Liver (tissue), 3 donors: ENCODE measurements at regions not wholly inside any gene's neighbourhood (a gene's known extent, or its start where the extent isn't known, plus 50 kb on each side); places are given as distances from the start of the nearest gene placed in this dataset.

ENCODE experiments used
- EGR1 ChIP-seq, 2 donors: IDR thresholded peaks; 2 replicates each; pipeline ENCODE4 v1.6.1; 2016 to 2018; ENCODE audit warnings: antibody characterized with exemption in 2 of 2, low read depth in 2 of 2
- GABPA ChIP-seq, 2 donors: IDR thresholded peaks in 1 of 2; conservative IDR thresholded peaks in 1 of 2; 2 replicates each; pipeline ENCODE4 v1.6.1; 2016; ENCODE audit warnings: antibody characterized with exemption in 2 of 2, mild to moderate bottlenecking in 1 of 2, moderate library complexity in 1 of 2
- JUND ChIP-seq, 2 donors: IDR thresholded peaks; 2 replicates each; pipeline ENCODE4 v1.6.1; 2016; ENCODE audit warnings: antibody characterized with exemption in 2 of 2
- NR2F2 ChIP-seq: IDR thresholded peaks from 2 replicates; pipeline ENCODE4 v1.6.1; 2016; ENCODE audit warnings: antibody characterized with exemption
- RAD21 ChIP-seq, 2 donors: IDR thresholded peaks; 2 replicates each; pipeline ENCODE4 v1.6.1; 2016; ENCODE audit warnings: antibody characterized with exemption in 2 of 2, mild to moderate bottlenecking in 2 of 2
- RXRA ChIP-seq, 2 donors: IDR thresholded peaks; 2 replicates each; pipeline ENCODE4 v1.6.1; 2017 to 2018; ENCODE audit warnings: antibody characterized with exemption in 2 of 2, mild to moderate bottlenecking in 1 of 2
- SP1 ChIP-seq: IDR thresholded peaks from 2 replicates; pipeline ENCODE4 v1.6.1; 2018; ENCODE audit warnings: antibody characterized with exemption, mild to moderate bottlenecking
- TAF1 ChIP-seq: conservative IDR thresholded peaks from 2 replicates; pipeline ENCODE4 v1.6.1; 2016; ENCODE audit warnings: antibody characterized with exemption, mild to moderate bottlenecking
- YY1 ChIP-seq: IDR thresholded peaks from 2 replicates; pipeline ENCODE4 v1.6.1; 2016; ENCODE audit warnings: antibody characterized with exemption, mild to moderate bottlenecking
- TF ChIP-seq, protein P1 (sequence below): fragments of 150-350 bp; IDR thresholded peaks from 2 replicates; pipeline ENCODE4 v1.5.1; 2017; ENCODE audit warnings: improper control_type of control experiment, low read depth, low read length; ENCODE audit not compliant: missing input control
- TF ChIP-seq, protein P2 (sequence below): IDR thresholded peaks from 2 replicates; pipeline ENCODE4 v1.6.1; 2016; ENCODE audit warnings: antibody characterized with exemption, mild to moderate bottlenecking
- TF ChIP-seq, protein P3 (sequence below): IDR thresholded peaks from 2 replicates; pipeline ENCODE4 v1.6.1; 2016; ENCODE audit warnings: antibody characterized with exemption
- TF ChIP-seq, protein P4 (sequence below): IDR thresholded peaks from 2 replicates; pipeline ENCODE4 v1.6.1; 2016; ENCODE audit warnings: antibody characterized with exemption
- TF ChIP-seq, protein P5 (sequence below): IDR thresholded peaks from 2 replicates; pipeline ENCODE4 v1.6.1; 2016; ENCODE audit warnings: antibody characterized with exemption
- donor health status: healthy.
- donor health status: healthy.

DNA sequence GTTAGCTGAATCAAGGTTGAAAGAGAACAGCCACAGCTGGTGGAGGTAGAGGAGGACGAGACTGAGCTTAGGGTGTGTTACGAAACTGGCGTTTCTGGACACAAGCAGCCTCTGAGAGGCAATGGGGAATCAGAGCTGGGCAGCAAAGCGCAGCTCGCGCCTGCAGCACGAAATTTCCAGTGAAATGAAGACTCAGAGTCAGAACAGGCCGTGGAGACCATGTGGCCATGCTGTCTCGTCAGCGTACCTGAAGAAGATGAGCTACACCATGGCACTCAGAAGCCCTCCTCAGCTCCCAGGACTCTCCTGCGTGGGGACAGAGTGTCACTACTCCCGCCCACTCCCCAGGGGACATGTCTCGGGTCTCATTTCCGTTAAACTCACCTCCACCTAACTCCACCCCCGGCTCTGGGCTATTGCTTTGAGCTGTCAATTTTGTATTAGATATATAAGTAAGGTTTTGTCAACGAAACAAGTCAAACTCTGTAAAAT is 256.9 kb downstream of the ERMARD start:
- TF ChIP-seq, protein P1, sequence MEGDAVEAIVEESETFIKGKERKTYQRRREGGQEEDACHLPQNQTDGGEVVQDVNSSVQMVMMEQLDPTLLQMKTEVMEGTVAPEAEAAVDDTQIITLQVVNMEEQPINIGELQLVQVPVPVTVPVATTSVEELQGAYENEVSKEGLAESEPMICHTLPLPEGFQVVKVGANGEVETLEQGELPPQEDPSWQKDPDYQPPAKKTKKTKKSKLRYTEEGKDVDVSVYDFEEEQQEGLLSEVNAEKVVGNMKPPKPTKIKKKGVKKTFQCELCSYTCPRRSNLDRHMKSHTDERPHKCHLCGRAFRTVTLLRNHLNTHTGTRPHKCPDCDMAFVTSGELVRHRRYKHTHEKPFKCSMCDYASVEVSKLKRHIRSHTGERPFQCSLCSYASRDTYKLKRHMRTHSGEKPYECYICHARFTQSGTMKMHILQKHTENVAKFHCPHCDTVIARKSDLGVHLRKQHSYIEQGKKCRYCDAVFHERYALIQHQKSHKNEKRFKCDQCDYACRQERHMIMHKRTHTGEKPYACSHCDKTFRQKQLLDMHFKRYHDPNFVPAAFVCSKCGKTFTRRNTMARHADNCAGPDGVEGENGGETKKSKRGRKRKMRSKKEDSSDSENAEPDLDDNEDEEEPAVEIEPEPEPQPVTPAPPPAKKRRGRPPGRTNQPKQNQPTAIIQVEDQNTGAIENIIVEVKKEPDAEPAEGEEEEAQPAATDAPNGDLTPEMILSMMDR = no peak
- TF ChIP-seq RXRA (IDR thresholded peaks at IDR 0.05) = no peak
- TF ChIP-seq, protein P2, sequence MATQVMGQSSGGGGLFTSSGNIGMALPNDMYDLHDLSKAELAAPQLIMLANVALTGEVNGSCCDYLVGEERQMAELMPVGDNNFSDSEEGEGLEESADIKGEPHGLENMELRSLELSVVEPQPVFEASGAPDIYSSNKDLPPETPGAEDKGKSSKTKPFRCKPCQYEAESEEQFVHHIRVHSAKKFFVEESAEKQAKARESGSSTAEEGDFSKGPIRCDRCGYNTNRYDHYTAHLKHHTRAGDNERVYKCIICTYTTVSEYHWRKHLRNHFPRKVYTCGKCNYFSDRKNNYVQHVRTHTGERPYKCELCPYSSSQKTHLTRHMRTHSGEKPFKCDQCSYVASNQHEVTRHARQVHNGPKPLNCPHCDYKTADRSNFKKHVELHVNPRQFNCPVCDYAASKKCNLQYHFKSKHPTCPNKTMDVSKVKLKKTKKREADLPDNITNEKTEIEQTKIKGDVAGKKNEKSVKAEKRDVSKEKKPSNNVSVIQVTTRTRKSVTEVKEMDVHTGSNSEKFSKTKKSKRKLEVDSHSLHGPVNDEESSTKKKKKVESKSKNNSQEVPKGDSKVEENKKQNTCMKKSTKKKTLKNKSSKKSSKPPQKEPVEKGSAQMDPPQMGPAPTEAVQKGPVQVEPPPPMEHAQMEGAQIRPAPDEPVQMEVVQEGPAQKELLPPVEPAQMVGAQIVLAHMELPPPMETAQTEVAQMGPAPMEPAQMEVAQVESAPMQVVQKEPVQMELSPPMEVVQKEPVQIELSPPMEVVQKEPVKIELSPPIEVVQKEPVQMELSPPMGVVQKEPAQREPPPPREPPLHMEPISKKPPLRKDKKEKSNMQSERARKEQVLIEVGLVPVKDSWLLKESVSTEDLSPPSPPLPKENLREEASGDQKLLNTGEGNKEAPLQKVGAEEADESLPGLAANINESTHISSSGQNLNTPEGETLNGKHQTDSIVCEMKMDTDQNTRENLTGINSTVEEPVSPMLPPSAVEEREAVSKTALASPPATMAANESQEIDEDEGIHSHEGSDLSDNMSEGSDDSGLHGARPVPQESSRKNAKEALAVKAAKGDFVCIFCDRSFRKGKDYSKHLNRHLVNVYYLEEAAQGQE = no peak
- TF ChIP-seq RAD21 (IDR thresholded peaks at IDR 0.05) = no peak
- no peak for TF ChIP-seq EGR1 (IDR thresholded peaks at IDR 0.05; ENCODE audit: low read depth in 2 of 2)
- TF ChIP-seq, protein P3, sequence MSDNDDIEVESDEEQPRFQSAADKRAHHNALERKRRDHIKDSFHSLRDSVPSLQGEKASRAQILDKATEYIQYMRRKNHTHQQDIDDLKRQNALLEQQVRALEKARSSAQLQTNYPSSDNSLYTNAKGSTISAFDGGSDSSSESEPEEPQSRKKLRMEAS = no peak
- TF ChIP-seq TAF1 = no peak
- TF ChIP-seq SP1 = no peak
- TF ChIP-seq, protein P4, sequence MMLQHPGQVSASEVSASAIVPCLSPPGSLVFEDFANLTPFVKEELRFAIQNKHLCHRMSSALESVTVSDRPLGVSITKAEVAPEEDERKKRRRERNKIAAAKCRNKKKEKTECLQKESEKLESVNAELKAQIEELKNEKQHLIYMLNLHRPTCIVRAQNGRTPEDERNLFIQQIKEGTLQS = no peak
- no peak for TF ChIP-seq GABPA (IDR thresholded peaks at IDR 0.05 in 1 of 2, conservative IDR thresholded peaks at IDR 0.05 in 1 of 2)
- TF ChIP-seq YY1 = no peak
- no peak for TF ChIP-seq NR2F2
- TF ChIP-seq, protein P5, sequence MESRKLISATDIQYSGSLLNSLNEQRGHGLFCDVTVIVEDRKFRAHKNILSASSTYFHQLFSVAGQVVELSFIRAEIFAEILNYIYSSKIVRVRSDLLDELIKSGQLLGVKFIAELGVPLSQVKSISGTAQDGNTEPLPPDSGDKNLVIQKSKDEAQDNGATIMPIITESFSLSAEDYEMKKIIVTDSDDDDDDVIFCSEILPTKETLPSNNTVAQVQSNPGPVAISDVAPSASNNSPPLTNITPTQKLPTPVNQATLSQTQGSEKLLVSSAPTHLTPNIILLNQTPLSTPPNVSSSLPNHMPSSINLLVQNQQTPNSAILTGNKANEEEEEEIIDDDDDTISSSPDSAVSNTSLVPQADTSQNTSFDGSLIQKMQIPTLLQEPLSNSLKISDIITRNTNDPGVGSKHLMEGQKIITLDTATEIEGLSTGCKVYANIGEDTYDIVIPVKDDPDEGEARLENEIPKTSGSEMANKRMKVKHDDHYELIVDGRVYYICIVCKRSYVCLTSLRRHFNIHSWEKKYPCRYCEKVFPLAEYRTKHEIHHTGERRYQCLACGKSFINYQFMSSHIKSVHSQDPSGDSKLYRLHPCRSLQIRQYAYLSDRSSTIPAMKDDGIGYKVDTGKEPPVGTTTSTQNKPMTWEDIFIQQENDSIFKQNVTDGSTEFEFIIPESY = no peak
- no peak for TF ChIP-seq JUND (IDR thresholded peaks at IDR 0.05)
